Caco-2 (cell line): ENCODE measurements at regions not wholly inside any gene's neighbourhood (a gene's known extent, or its start where the extent isn't known, plus 50 kb on each side); places are given as distances from the start of the nearest gene placed in this dataset.

Experiments
- BruUV-seq: library from RNA; stranded (reverse); fragments of 400-500 nt; replicated peaks from 2 replicates; lab custom pipeline; 2021; lab: Mats Ljungman, UMichigan
- CTCF ChIA-PET: fragments of 300-600 bp; sonication (Branson Sonifier 250); formaldehyde crosslinking; loops from one replicate; lab custom pipeline; 2022; ENCODE audit warnings: antibody characterized with exemption; lab: Charles Lee
- POLR2A ChIA-PET: fragments of 300-600 bp; sonication (Branson Sonifier 250); formaldehyde crosslinking; loops from one replicate; lab custom pipeline; 2022; ENCODE audit warnings: antibody characterized with exemption; lab: Charles Lee
- DNase-seq, 2 experiments: peaks; one replicate each; pipeline versions ENCODE4 v3.0.0 to v3.0.0-alpha.2; 2020 to 2022
- H3K27me3 ChIP-seq: replicated peaks from 2 replicates; pipeline ENCODE4 v1.6.0; 2011; ENCODE audit warnings: low read length; ENCODE audit not compliant: control insufficient read depth, insufficient read depth
- H3K36me3 ChIP-seq: 2 replicates; pipeline ENCODE4 v1.5.1; 2011; ENCODE audit warnings: low read length; ENCODE audit not compliant: control insufficient read depth, insufficient read depth
- H3K4me1 ChIP-seq: fragments of 250-450 bp; sonication (Bioruptor Pico); 2 replicates; pipeline ENCODE4 v1.5.1; 2020; ENCODE audit warnings: mild to moderate bottlenecking
- H3K4me3 ChIP-seq: 2 replicates; pipeline ENCODE4 v1.5.1; 2011; ENCODE audit warnings: low read depth, mild to moderate bottlenecking, control low read depth, low read length
- H3K9me3 ChIP-seq: fragments of 250-450 bp; sonication (Bioruptor Pico); 2 replicates; pipeline ENCODE4 v1.5.1; 2020; ENCODE audit warnings: mild to moderate bottlenecking, moderate library complexity
- H3K27ac Mint-ChIP-seq: one replicate; pipeline ENCODE4 v1.8.0; 2022; ENCODE audit warnings: mixed read lengths; ENCODE audit not compliant: unreplicated experiment
- H3K27me3 Mint-ChIP-seq: one replicate; pipeline ENCODE4 v1.8.0; 2022; ENCODE audit warnings: mixed read lengths; ENCODE audit not compliant: insufficient read depth, unreplicated experiment
- H3K36me3 Mint-ChIP-seq: one replicate; pipeline ENCODE4 v1.8.0; 2022; ENCODE audit warnings: mild to moderate bottlenecking, mixed read lengths; ENCODE audit not compliant: insufficient read depth, unreplicated experiment
- H3K4me1 Mint-ChIP-seq: one replicate; pipeline ENCODE4 v1.8.0; 2022; ENCODE audit warnings: low read depth, mixed read lengths; ENCODE audit not compliant: unreplicated experiment
- H3K4me3 Mint-ChIP-seq: one replicate; pipeline ENCODE4 v1.8.0; 2022; ENCODE audit warnings: mild to moderate bottlenecking, moderate library complexity, mixed read lengths; ENCODE audit not compliant: unreplicated experiment
- H3K9me3 Mint-ChIP-seq: one replicate; pipeline ENCODE4 v1.8.0; 2022; ENCODE audit warnings: mixed read lengths; ENCODE audit not compliant: unreplicated experiment
- intact Hi-C: fragments of 100-400 bp; cut with micrococcal nuclease; formaldehyde crosslinking; loops from one replicate; pipeline ENCODE4 v1.10.0; 2022; ENCODE audit not compliant: unreplicated experiment
- TF ChIP-seq, protein P1 (sequence below), 2 experiments: fragments of 200-600 bp in 1 of 2; IDR thresholded peaks; 1 replicate in 1 of 2; 2 replicates in 1 of 2; pipeline versions ENCODE4 v1.5.1 to v1.8.0; 2011 to 2022; ENCODE audit warnings: antibody characterized with exemption in 1 of 2, control low read depth in 1 of 2, inconsistent platforms in 1 of 2, low read depth in 1 of 2, low read length in 1 of 2, mild to moderate bottlenecking in 1 of 2, moderate library complexity in 1 of 2; ENCODE audit not compliant: insufficient read depth in 1 of 2, severe bottlenecking in 1 of 2, unreplicated experiment in 1 of 2

DNA sequence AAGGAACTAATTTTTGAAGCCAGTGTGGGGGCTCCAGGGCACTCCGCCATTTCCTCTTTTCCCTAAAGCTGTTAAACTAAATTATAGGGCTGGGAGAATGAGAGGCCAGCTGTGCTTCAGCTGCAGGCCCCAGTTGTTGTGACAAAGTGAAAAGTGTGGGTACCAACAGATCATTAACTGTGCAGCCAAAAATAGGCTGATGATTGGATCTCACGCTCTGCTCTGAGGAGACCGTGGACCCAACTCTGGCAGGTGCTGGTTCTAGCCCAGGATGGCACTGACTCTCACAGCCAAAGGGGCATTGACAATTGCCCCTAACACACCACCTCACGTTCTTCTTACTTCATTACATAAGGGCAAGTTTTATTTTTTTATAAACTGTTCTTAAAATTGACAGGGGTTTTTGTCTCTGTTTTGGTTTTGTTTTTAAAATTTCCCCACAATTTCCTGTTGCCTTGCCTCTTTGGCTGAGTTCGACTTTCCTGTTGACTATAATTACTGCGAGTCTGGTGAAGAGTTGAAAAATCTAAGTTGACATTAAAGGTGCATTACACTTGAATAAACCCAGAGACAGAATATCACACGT is 391.0 kb downstream of the FGF9 start:
- H3K27me3 ChIP-seq, result no peaks in the 10 kb centered on the region
- ChIA-PET POLR2A (no interaction called here), CTCF (no interaction called here)
- TF ChIP-seq, protein P1, sequence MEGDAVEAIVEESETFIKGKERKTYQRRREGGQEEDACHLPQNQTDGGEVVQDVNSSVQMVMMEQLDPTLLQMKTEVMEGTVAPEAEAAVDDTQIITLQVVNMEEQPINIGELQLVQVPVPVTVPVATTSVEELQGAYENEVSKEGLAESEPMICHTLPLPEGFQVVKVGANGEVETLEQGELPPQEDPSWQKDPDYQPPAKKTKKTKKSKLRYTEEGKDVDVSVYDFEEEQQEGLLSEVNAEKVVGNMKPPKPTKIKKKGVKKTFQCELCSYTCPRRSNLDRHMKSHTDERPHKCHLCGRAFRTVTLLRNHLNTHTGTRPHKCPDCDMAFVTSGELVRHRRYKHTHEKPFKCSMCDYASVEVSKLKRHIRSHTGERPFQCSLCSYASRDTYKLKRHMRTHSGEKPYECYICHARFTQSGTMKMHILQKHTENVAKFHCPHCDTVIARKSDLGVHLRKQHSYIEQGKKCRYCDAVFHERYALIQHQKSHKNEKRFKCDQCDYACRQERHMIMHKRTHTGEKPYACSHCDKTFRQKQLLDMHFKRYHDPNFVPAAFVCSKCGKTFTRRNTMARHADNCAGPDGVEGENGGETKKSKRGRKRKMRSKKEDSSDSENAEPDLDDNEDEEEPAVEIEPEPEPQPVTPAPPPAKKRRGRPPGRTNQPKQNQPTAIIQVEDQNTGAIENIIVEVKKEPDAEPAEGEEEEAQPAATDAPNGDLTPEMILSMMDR (IDR thresholded peaks at IDR 0.05; ENCODE audit: insufficient read depth in 1 of 2, low read depth in 1 of 2, low read length in 1 of 2, severe bottlenecking in 1 of 2, unreplicated experiment in 1 of 2), result no peak
- no peak for DNase-seq
- no peak overlapping the region for H3K4me3 ChIP-seq
- Mint-ChIP-seq H3K9me3 (no peaks in the 10 kb centered on the region), H3K4me3 (no peak overlapping the region), H3K36me3 (no peaks in the 10 kb centered on the region), H3K27ac (no peak overlapping the region), H3K27me3 (no peaks in the 10 kb centered on the region), H3K4me1 (peaks cover 17% of the 10 kb centered on the region)
- no peaks in the 10 kb centered on the region for H3K9me3 ChIP-seq
- peaks cover 24% of the 10 kb centered on the region for H3K4me1 ChIP-seq
- intact Hi-C loops, result loop anchor here (10.0 kb wide), 1 partner anchor 387 kb away; the partner anchor contains the start of gene FGF9
- H3K36me3 ChIP-seq, result no peaks in the 10 kb centered on the region
- BruUV-seq, result no TSS peak

DNA sequence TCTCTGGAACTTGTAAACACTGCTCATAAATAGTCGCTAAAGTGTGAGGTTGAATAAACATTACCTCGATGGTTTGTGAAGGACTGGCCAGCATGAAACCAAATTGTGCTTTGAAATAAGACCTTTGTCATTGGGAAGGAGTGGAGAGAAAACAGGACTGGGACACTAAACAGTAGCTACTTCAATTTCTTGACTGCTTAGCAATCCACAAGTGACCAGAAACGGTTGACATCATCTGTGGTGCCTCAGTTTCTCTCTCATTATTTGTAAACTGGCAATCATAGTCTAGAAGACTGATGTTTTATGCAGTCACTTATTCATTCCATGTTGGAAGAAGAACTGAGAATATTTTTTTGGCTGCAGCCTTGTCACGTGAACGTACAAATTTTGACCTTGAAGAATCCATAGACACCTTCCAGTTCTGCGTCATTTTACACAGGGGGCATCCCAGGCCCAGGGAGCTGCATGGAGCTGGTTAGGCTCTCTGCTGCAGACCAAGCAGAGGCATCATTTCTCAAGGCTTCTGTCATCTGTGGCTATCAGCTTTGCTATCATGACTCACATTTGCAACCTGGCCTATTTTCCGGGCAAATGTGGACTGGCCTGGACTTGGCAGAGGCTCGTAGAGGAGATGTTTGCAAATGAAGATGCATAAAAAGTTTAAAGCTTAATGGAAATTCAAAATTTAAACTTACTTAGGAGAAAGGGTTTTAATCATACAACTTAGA is 391.8 kb downstream of the FGF9 start:
- CTCF ChIA-PET, result no interaction called here
- POLR2A ChIA-PET, result no interaction called here
- no peaks in the 10 kb centered on the region for H3K36me3 Mint-ChIP-seq
- Histone ChIP-seq H3K36me3 (no peaks in the 10 kb centered on the region), H3K4me3 (no peak overlapping the region), H3K27me3 (no peaks in the 10 kb centered on the region), H3K4me1 (peaks cover 24% of the 10 kb centered on the region), H3K9me3 (no peaks in the 10 kb centered on the region)
- intact Hi-C loops, result loop anchor here (10.0 kb wide), 1 partner anchor 388 kb away; the partner anchor contains the start of gene FGF9
- no peak overlapping the region for H3K4me3 Mint-ChIP-seq
- no peaks in the 10 kb centered on the region for H3K27me3 Mint-ChIP-seq
- TF ChIP-seq, protein P1 (IDR thresholded peaks at IDR 0.05; ENCODE audit: insufficient read depth in 1 of 2, low read depth in 1 of 2, low read length in 1 of 2, severe bottlenecking in 1 of 2, unreplicated experiment in 1 of 2), result no peak
- BruUV-seq, result no TSS peak
- no peak overlapping the region for H3K27ac Mint-ChIP-seq
- no peaks in the 10 kb centered on the region for H3K9me3 Mint-ChIP-seq
- H3K4me1 Mint-ChIP-seq, result peaks cover 17% of the 10 kb centered on the region
- DNase-seq, result no peak

DNA sequence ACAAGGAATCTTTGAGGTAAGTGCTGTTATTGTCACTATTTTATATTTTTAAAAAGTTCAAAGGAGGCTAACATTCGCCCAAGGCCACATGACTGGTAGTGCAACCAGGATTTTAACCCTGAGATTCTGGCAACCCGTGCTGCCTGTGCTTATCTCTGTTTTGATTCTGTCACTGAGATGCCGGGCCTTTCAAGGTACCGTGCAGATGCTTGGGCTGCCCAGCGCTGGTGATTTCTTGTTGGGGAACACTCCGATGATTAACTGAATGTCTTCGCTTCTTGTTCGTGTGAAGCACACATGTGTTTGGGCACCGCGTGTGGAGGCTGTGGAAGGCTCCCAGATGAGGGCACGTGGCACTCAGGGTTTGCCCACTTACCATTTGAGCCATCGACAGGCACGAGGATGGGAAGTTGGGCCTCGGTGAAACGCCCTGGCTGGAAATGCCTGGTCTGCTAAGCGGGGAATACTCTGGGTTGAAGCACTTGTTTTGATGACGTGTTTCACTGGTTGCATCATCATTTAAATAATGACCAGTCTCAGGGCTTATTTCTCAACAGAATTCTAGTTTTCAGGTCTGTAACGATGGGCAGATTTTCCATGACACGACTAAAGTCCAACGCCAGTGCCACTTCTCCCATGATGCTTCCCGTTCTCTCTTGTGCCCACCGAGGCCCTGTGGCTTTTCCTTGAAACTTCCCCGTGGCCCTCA is 392.7 kb downstream of the FGF9 start:
- no peak overlapping the region for H3K27ac Mint-ChIP-seq
- H3K9me3 Mint-ChIP-seq, result no peaks in the 10 kb centered on the region
- no peaks in the 10 kb centered on the region for H3K27me3 Mint-ChIP-seq
- ChIA-PET POLR2A (no interaction called here), CTCF (no interaction called here)
- Histone ChIP-seq H3K9me3 (no peaks in the 10 kb centered on the region), H3K27me3 (no peaks in the 10 kb centered on the region), H3K4me1 (peaks cover 24% of the 10 kb centered on the region), H3K36me3 (no peaks in the 10 kb centered on the region), H3K4me3 (no peak overlapping the region)
- peaks cover 17% of the 10 kb centered on the region for H3K4me1 Mint-ChIP-seq
- no peak overlapping the region for H3K4me3 Mint-ChIP-seq
- no peaks in the 10 kb centered on the region for H3K36me3 Mint-ChIP-seq
- no TSS peak for BruUV-seq
- intact Hi-C loops, result loop anchor here (10.0 kb wide), 1 partner anchor 389 kb away; the partner anchor contains the start of gene FGF9
- DNase-seq, result no peak
- TF ChIP-seq, protein P1 (IDR thresholded peaks at IDR 0.05; ENCODE audit: insufficient read depth in 1 of 2, low read depth in 1 of 2, low read length in 1 of 2, severe bottlenecking in 1 of 2, unreplicated experiment in 1 of 2), result no peak
